ENCODE measurements at regions not wholly inside any gene's neighbourhood (a gene's known extent, or its start where the extent isn't known, plus 50 kb on each side); places are given as distances from the start of the nearest gene placed in this dataset.

DNA sequence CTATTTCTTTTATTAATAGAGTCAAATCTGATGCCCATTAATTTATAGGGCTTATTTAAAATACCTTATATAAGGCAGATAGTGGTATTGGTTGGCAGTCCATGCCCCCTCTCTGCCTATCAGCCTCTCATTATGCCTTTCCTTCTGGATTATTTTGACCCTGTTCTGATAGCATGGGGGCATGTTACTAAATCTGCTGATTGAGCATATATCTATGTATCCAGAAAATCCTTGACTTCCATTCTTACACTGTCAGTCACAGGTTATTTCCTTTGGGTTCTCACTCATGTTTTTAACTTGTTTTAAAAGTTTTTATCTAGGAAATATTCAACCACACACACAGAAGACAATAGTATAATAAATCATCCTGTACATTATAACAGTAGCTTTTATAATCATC, 1184.9 kb downstream of the HACE1 start:
- no peaks in the 10 kb centered on the region for H3K27me3 ChIP-seq (ENCODE audit: control insufficient read depth in 2 of 2, insufficient read depth in 2 of 2, low read length in 2 of 2)
- no peak for ATAC-seq
- CTCF ChIA-PET (ENCODE audit: low intra/inter-chr PET ratio): no interaction called here
- no peaks in the 10 kb centered on the region for H3K79me2 ChIP-seq (ENCODE audit: control insufficient read depth, insufficient read depth, low read length)
- no peaks in the 10 kb centered on the region for H3K9me3 ChIP-seq (replicated peaks; ENCODE audit: control insufficient read depth, insufficient read depth, low read depth, low read length)
- in situ Hi-C loops (cut with MboI): no loop called here
- TF ChIP-seq CREM (IDR thresholded peaks at IDR 0.05; ENCODE audit: low read depth) (no peak), DACH1 (IDR thresholded peaks at IDR 0.05; ENCODE audit: partially characterized antibody) (no peak), MAFF (IDR thresholded peaks at IDR 0.05; ENCODE audit: low read length) (peak; percentile 24), MAFG (tag; conservative IDR thresholded peaks at IDR 0.05) (peak; percentile 36; the same call in 1 of the 2 replicates), SREBF1 (IDR thresholded peaks at IDR 0.05; ENCODE audit: borderline replicate concordance, low read depth, low read length) (no peak), HSF4 (CRISPR knock-in tag; IDR thresholded peaks at IDR 0.05; ENCODE audit: borderline replicate concordance) (no peak), ADNP (tag; IDR thresholded peaks at IDR 0.05) (no peak), ZNF316 (IDR thresholded peaks at IDR 0.05) (peak; percentile 58), ID3 (CRISPR knock-in tag; IDR thresholded peaks at IDR 0.05) (no peak), ID3 (tag; IDR thresholded peaks at IDR 0.05) (no peak), MAFK (IDR thresholded peaks at IDR 0.05; ENCODE audit: low read length) (0 out of 2 replicates have a peak, but pooled peaks have one; percentile 14)
- no peaks in the 10 kb centered on the region for H3K9me1 ChIP-seq (ENCODE audit: control insufficient read depth, insufficient read depth, low read length)
- no peaks in the 10 kb centered on the region for H3K4me1 ChIP-seq (replicated peaks in 1 of 2; ENCODE audit: control insufficient read depth in 2 of 2, insufficient read depth in 2 of 2, low read length in 2 of 2)
- no peak for FAIRE-seq
- intact Hi-C loops (cut with micrococcal nuclease): no loop called here
- no peak overlapping the region for H2AFZ ChIP-seq (ENCODE audit: low read depth, low read length)
- no peak overlapping the region for H3K4me3 ChIP-seq
- no peak overlapping the region for H3K9ac ChIP-seq (ENCODE audit: insufficient read depth in 1 of 2, low read depth in 2 of 2, low read length in 2 of 2)
- no peaks in the 10 kb centered on the region for H3K36me3 ChIP-seq (ENCODE audit: control insufficient read depth, insufficient read depth, low read length)
- H3K27ac ChIP-seq (ENCODE audit: extremely low read depth, low read depth, low read length): no peak overlapping the region
- DNase-seq (ENCODE audit: extremely low read depth in 1 of 4, low spot score in 3 of 4): no peak
- POLR2A ChIA-PET: no interaction called here
- BruUV-seq (replicated peaks): no TSS peak
- no peak overlapping the region for H3K4me2 ChIP-seq (ENCODE audit: insufficient read depth, low read length)
- H4K20me1 ChIP-seq (replicated peaks; ENCODE audit: control insufficient read depth, insufficient read depth, low read length): no peaks in the 10 kb centered on the region
